ENCODE measurements at regions not wholly inside any gene's neighbourhood (a gene's known extent, or its start where the extent isn't known, plus 50 kb on each side); places are given as distances from the start of the nearest gene placed in this dataset.
"Not testable (repeated sequence)": the region's sequence is repeated elsewhere in the genome, so short reads cannot be mapped to it uniquely, and the experiment has no call there.

DNA sequence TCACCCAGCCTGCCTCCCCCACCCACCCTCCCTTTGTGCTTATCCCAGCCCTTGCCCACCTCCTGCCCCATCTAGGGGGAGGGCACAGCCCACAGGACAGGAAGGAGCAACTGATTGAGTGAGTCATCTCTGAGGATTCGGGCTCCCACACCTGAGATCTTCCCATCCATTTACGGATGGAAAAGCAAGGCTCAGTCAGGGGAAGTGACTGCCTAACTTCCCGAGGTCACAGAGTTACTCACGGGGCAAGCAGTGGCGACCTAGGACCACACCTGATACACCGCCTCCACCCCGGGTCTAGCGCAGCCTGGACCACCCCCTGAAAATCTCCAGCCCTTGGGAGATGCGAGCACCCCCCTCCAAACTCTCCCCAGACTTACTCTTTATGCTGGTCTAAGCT, 131.7 kb downstream of the TNFRSF13B start:
- TF ChIP-seq, protein P1, sequence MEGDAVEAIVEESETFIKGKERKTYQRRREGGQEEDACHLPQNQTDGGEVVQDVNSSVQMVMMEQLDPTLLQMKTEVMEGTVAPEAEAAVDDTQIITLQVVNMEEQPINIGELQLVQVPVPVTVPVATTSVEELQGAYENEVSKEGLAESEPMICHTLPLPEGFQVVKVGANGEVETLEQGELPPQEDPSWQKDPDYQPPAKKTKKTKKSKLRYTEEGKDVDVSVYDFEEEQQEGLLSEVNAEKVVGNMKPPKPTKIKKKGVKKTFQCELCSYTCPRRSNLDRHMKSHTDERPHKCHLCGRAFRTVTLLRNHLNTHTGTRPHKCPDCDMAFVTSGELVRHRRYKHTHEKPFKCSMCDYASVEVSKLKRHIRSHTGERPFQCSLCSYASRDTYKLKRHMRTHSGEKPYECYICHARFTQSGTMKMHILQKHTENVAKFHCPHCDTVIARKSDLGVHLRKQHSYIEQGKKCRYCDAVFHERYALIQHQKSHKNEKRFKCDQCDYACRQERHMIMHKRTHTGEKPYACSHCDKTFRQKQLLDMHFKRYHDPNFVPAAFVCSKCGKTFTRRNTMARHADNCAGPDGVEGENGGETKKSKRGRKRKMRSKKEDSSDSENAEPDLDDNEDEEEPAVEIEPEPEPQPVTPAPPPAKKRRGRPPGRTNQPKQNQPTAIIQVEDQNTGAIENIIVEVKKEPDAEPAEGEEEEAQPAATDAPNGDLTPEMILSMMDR (IDR thresholded peaks at IDR 0.05) = not testable (repeated sequence)
- TF ChIP-seq ZFX (IDR thresholded peaks at IDR 0.05; ENCODE audit: borderline replicate concordance) = not testable (repeated sequence)
